ENCODE measurements at regions not wholly inside any gene's neighbourhood (a gene's known extent, or its start where the extent isn't known, plus 50 kb on each side); places are given as distances from the start of the nearest gene placed in this dataset.

DNA sequence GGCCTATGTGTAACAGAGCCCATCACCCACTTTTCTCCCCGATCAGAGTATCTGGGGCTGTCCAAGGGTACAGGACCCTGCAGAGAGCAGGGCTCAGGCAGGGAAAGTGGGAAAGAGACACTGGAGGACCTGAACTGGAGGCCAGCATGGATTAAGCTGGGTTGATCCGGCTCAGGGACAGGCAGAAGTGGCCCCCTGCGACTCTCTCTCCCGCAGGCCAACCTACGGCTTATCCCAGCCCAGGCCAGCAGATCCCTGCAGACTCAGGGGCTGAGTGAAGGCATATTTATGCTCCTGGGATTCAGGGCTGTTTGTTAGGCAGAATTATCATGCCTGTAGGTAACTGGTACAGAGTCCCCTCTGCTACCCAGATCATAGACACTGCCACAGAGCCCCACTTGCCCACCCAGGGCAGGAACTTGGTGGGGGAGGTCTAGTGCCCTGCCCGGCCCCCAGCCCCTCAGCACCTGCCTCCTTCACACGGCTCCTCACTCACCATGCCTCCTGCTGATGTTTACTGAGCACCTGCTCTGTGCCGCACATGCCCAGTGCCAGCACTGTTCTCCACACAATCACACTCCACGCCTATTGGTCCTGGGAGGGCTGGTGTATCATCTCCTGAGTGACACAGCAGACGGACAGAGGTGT lies 87.3 kb downstream of the ADRA2C start:
- Mint-ChIP-seq H3K27ac (no peak overlapping the region), H3K4me3 (no peak overlapping the region), H3K4me1 (no peaks in the 10 kb centered on the region), H3K27me3 (no peaks in the 10 kb centered on the region), H3K36me3 (no peaks in the 10 kb centered on the region), H3K9me3 (ENCODE audit: low read depth) (peaks cover 3% of the 10 kb centered on the region)
- DNase-seq (no peak), ATAC-seq (no peak)
- CTCF ChIA-PET, result no interaction called here

- Mint-ChIP-seq H3K27ac (no peak overlapping the region), H3K4me3 (no peak overlapping the region), H3K4me1 (no peaks in the 10 kb centered on the region), H3K27me3 (no peaks in the 10 kb centered on the region), H3K36me3 (no peaks in the 10 kb centered on the region), H3K9me3 (ENCODE audit: low read depth) (no peaks in the 10 kb centered on the region)
- no peak for ATAC-seq
- DNase-seq, result no peak
- CTCF ChIA-PET, result no interaction called here
Measured at GRCh38 chr4:3854661-3855060, 88.5 kb downstream of the ADRA2C start.

GRCh38 chr4:3855646-3856045 lies 89.5 kb downstream of the ADRA2C start:
- Mint-ChIP-seq H3K27me3 (no peaks in the 10 kb centered on the region), H3K4me1 (no peaks in the 10 kb centered on the region), H3K27ac (no peak overlapping the region), H3K4me3 (no peak overlapping the region), H3K36me3 (no peaks in the 10 kb centered on the region), H3K9me3 (ENCODE audit: low read depth) (no peaks in the 10 kb centered on the region)
- no peak for DNase-seq
- ATAC-seq, result no peak
- CTCF ChIA-PET, result no interaction called here

DNA sequence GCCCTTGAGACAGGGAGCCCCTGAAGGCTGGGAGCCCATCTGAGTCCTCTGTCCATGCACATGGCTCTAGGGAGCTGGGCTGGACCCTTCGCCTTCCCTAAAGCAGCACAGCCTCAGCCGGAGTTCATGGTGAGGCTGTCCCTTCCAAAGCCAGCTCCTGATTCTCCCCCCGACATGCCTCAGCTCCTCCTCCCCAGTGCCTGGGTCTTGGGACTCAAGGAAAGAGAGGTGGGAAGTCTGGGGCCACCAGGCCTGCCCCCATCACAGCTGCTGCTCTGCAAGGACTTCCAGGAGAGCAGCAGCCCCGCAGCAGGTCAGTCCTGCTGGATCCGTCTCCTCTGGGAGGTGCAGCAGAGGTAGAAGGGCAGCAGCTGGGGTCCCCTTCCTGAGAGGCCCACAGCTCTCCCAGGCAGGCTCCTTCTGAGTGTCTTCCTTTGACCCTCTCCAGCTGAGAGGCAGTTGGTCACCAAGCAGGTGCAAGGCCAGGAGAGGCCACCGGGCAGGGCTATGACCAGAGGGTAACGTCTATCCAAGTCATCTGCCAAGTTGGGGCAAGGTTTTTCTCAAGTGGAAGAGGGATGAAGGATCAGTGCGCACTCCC lies 90.5 kb downstream of the ADRA2C start:
- DNase-seq (no peak), ATAC-seq (no peak)
- no peak overlapping the region for H3K27ac Mint-ChIP-seq
- no peaks in the 10 kb centered on the region for H3K27me3 Mint-ChIP-seq
- CTCF ChIA-PET, result interaction anchor here (1.3 kb wide), 1 partner anchor 24 kb away, joined by 4 read pairs; no protein-coding TSS in a partner anchor
- H3K4me1 Mint-ChIP-seq, result no peaks in the 10 kb centered on the region
- no peaks in the 10 kb centered on the region for H3K9me3 Mint-ChIP-seq (ENCODE audit: low read depth)
- H3K36me3 Mint-ChIP-seq, result no peaks in the 10 kb centered on the region
- H3K4me3 Mint-ChIP-seq, result no peak overlapping the region

GRCh38 chr4:3857269-3857926 lies 91.2 kb downstream of the ADRA2C start:
- DNase-seq (no peak), ATAC-seq (no peak)
- no peak overlapping the region for H3K4me3 Mint-ChIP-seq
- CTCF ChIA-PET, result interaction anchor here (1.3 kb wide), 1 partner anchor 23 kb away, joined by 4 read pairs; no protein-coding TSS in a partner anchor
- no peaks in the 10 kb centered on the region for H3K36me3 Mint-ChIP-seq
- H3K4me1 Mint-ChIP-seq, result no peaks in the 10 kb centered on the region
- H3K9me3 Mint-ChIP-seq (ENCODE audit: low read depth), result no peaks in the 10 kb centered on the region
- no peaks in the 10 kb centered on the region for H3K27me3 Mint-ChIP-seq
- H3K27ac Mint-ChIP-seq, result no peak overlapping the region

GRCh38 chr4:3858046-3858730 lies 92.0 kb downstream of the ADRA2C start:
- Mint-ChIP-seq H3K27ac (no peak overlapping the region), H3K4me1 (no peaks in the 10 kb centered on the region), H3K27me3 (peaks cover under 1% of the 10 kb centered on the region), H3K9me3 (ENCODE audit: low read depth) (no peaks in the 10 kb centered on the region), H3K36me3 (no peaks in the 10 kb centered on the region), H3K4me3 (no peak overlapping the region)
- CTCF ChIA-PET, result interaction anchor here (1.3 kb wide), 1 partner anchor 22 kb away, joined by 4 read pairs; no protein-coding TSS in a partner anchor
- DNase-seq (no peak), ATAC-seq (no peak)

GRCh38 chr4:3858765-3859388 lies 92.7 kb downstream of the ADRA2C start:
- Mint-ChIP-seq H3K4me3 (no peak overlapping the region), H3K27me3 (peaks cover 3% of the 10 kb centered on the region), H3K27ac (no peak overlapping the region), H3K36me3 (no peaks in the 10 kb centered on the region), H3K4me1 (no peaks in the 10 kb centered on the region), H3K9me3 (ENCODE audit: low read depth) (no peaks in the 10 kb centered on the region)
- no peak for ATAC-seq
- no peak for DNase-seq
- CTCF ChIA-PET, result no interaction called here

DNA sequence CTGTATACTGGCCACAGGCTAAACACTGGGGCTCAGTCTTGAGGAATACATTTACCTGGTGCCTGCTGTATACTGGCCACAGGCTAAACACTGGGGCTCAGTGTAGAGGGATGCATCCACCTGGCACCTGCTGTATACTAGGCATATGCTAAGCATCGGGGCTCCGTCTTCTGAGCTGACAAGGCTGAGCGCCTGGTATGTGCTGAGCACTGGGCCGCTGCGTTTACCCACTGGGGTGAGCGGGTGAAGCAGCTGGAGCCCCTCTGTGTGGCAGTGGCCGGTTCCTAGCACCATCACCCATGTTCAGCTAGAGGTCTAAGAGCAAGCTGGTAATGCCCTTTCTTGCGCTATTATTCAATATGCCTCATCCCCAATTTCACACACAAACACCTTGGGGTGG lies 93.4 kb downstream of the ADRA2C start:
- DNase-seq (no peak), ATAC-seq (no peak)
- H3K4me3 Mint-ChIP-seq, result no peak overlapping the region
- no peak overlapping the region for H3K27ac Mint-ChIP-seq
- peaks cover 3% of the 10 kb centered on the region for H3K27me3 Mint-ChIP-seq
- H3K4me1 Mint-ChIP-seq, result no peaks in the 10 kb centered on the region
- CTCF ChIA-PET, result no interaction called here
- no peaks in the 10 kb centered on the region for H3K9me3 Mint-ChIP-seq (ENCODE audit: low read depth)
- no peaks in the 10 kb centered on the region for H3K36me3 Mint-ChIP-seq

DNA sequence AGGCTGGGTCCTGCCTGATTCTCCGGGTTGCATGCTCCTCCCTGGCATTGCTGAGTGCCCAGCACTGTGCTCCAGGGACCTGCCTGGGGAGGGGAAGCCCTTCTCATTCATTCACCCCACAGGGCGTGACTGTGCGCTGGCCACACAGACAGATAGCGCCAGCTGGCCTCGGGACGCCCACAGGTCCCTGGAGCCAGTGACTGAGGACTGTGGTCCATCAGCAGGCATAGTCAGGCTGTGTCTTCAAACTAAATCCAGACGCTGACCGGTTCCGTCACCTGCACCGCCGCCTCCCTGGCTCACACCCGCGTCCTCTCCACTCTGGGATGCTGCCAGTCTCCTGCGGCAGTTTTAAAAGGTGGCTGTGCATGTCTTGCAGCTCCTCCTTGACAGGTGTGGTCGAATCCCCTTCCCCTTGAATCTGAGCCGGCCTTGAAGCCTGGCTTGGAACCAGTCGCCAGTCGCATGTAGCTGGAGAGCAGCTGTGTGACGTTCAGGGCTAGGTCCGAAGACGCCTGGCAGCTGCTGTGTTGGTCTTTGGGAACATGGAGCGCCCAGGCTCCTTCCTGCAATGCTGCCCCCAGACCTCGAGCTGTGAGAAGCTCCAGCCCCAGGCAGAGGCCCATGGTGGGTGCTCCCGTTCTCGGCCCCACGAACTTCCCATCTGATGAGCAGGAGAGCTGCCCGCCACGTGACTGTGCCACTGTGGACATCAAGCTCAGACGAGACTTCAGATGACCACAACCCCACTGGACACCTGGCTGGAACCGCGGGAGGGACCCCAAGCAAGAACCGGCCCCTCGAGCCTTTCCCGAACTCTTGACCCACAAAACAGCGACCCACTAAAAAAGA lies 94.1 kb downstream of the ADRA2C start:
- peaks cover 3% of the 10 kb centered on the region for H3K27me3 Mint-ChIP-seq
- no peaks in the 10 kb centered on the region for H3K4me1 Mint-ChIP-seq
- H3K9me3 Mint-ChIP-seq (ENCODE audit: low read depth), result no peaks in the 10 kb centered on the region
- CTCF ChIA-PET, result no interaction called here
- ATAC-seq, result no peak
- DNase-seq, result no peak
- H3K27ac Mint-ChIP-seq, result no peak overlapping the region
- no peaks in the 10 kb centered on the region for H3K36me3 Mint-ChIP-seq
- no peak overlapping the region for H3K4me3 Mint-ChIP-seq

DNA sequence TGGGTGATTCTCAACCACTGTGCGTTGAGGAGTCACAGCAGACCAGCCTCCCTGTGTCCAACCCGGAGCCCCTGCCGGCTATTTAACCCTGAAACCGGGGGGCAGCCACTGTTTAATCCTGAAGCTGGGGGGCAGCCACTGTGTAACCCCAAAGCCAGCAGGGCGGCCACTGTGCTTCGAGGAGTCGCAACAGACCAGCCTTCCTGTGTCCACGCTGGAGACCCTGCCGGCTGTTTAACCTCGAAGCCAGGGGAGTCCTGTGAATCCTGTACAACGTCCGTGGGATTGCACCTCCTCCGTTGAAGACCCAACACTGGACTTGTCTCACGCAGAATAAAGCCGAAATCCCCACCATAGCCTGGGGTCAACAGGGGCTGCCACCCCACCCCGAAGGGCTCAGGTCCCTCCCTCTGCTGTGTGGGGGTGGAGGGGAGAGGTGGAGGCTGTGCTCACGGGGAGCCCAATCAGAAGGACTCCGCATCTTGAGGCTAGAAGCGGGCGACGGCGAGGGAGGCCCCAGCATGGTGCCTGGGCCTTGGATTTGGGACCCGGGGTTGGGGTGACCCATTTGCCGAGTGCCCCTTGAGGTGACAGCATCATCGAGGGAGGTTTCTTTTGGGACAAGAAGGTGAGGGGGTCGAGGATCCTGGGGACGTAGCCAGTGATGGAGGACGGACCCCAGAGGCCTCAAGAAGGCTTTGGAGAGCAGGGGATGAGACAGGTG lies 94.9 kb downstream of the ADRA2C start:
- ATAC-seq (no peak), DNase-seq (no peak)
- H3K9me3 Mint-ChIP-seq (ENCODE audit: low read depth), result no peaks in the 10 kb centered on the region
- no peaks in the 10 kb centered on the region for H3K4me1 Mint-ChIP-seq
- no peak overlapping the region for H3K4me3 Mint-ChIP-seq
- no peak overlapping the region for H3K27ac Mint-ChIP-seq
- CTCF ChIA-PET, result no interaction called here
- peaks cover 3% of the 10 kb centered on the region for H3K27me3 Mint-ChIP-seq
- H3K36me3 Mint-ChIP-seq, result no peaks in the 10 kb centered on the region

DNA sequence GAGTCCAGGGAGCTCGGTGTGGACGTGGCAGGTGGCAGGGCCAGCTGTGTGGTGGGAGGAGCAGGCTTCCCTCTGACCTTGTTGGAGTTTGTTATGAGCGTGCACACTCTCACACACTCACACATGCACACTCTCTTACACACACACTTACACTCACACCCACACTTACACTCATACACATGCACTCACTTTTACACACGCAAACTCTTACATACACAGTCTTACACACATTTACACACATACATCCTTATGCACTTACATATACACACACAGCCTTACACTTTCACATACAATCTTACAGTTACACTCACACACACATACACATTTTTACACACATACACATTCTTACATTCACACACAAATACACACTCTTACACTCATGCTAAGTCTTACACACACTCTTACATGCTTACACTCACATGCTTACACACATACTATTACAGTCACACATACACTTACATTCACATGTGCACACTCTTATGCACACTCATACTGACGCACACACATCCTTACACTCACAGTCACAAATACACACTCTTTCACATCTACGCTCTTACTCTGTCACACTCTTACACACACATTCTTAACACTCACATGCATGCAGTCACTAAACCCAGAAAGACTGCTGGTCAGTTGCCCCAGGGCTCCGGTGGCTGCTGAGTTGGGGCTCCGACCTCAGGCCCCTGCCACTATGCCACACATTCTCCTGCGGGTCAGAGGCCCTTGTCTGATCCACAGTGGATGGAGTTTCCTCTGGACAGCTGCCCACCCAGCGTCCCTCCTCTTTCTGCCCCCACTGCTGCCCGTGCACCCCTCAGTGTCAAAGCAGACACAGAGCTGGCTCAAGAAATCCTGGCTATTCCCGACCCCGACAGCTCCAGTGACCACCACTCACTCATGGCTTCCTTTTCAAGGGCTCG lies 95.8 kb downstream of the ADRA2C start:
- Mint-ChIP-seq H3K36me3 (no peaks in the 10 kb centered on the region), H3K4me1 (no peaks in the 10 kb centered on the region), H3K27me3 (peaks cover 3% of the 10 kb centered on the region), H3K9me3 (ENCODE audit: low read depth) (no peaks in the 10 kb centered on the region), H3K4me3 (no peak overlapping the region), H3K27ac (no peak overlapping the region)
- ATAC-seq (no peak), DNase-seq (no peak)
- CTCF ChIA-PET, result no interaction called here
